A673 (cell line): ENCODE measurements at regions not wholly inside any gene's neighbourhood (a gene's known extent, or its start where the extent isn't known, plus 50 kb on each side); places are given as distances from the start of the nearest gene placed in this dataset.

ENCODE experiments used
- CTCF ChIP-seq: fragments of 300-800, 200-600 bp; sonication (generic); conservative IDR thresholded peaks from 2 replicates; pipeline ENCODE4 v1.5.1; 2017; ENCODE audit warnings: low read depth, mild to moderate bottlenecking, antibody characterized with exemption, low read length, moderate library complexity, mixed read lengths
- EZH2 ChIP-seq: fragments of 200-600 bp; sonication (generic); IDR thresholded peaks from 2 replicates; pipeline ENCODE4 v1.6.1; 2017; ENCODE audit warnings: borderline replicate concordance, low read depth, mild to moderate bottlenecking, mixed read lengths, antibody characterized with exemption, low read length; ENCODE audit not compliant: poor library complexity, severe bottlenecking

GRCh38 chr7:19242246-19242645, 97.0 kb upstream of the FERD3L start:
- no peak for TF ChIP-seq CTCF
- TF ChIP-seq EZH2 = no peak
